ENCODE measurements at regions not wholly inside any gene's neighbourhood (a gene's known extent, or its start where the extent isn't known, plus 50 kb on each side); places are given as distances from the start of the nearest gene placed in this dataset.

DNA sequence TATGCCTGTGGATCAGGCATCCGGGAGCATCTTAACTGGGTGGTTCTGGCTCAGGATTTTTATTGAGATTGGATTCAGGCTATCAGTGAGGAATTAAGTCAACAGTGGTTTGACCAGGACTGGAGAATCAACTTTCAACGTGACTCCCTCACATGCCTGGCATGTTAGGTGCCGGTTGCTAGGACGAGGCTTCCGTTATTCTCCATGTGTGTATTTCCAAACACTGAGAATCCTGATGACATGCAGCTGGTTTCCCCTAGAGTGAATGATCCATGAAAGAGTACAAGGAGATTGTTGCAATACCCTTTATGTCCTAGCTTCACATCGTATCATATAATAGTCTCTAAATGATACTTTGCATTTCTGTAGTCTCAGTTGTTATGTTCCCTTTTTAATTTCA lies 529.2 kb downstream of the ANXA1 start:
- H3K27me3 ChIP-seq (replicated peaks in 1 of 4; ENCODE audit: control extremely low read depth in 1 of 4, control insufficient read depth in 3 of 4, insufficient read depth in 4 of 4, low read length in 3 of 4): no peaks in the 10 kb centered on the region
- H4K20me1 ChIP-seq (ENCODE audit: control insufficient read depth, insufficient read depth, low read length, poor library complexity, severe bottlenecking): no peaks in the 10 kb centered on the region
- H3K4me3 ChIP-seq (ENCODE audit: control extremely low read depth in 1 of 5, extremely low read depth in 1 of 5, insufficient read depth in 1 of 5, low read depth in 2 of 5, low read length in 4 of 5): no peak overlapping the region
- H3K4me1 ChIP-seq (ENCODE audit: control insufficient read depth in 2 of 2, insufficient read depth in 2 of 2, low read length in 2 of 2): no peaks in the 10 kb centered on the region
- H3K9me3 ChIP-seq (ENCODE audit: control extremely low read depth in 1 of 3, control insufficient read depth in 2 of 3, insufficient read depth in 1 of 3, low read length in 2 of 3): no peaks in the 10 kb centered on the region
- TF ChIP-seq, protein P1, sequence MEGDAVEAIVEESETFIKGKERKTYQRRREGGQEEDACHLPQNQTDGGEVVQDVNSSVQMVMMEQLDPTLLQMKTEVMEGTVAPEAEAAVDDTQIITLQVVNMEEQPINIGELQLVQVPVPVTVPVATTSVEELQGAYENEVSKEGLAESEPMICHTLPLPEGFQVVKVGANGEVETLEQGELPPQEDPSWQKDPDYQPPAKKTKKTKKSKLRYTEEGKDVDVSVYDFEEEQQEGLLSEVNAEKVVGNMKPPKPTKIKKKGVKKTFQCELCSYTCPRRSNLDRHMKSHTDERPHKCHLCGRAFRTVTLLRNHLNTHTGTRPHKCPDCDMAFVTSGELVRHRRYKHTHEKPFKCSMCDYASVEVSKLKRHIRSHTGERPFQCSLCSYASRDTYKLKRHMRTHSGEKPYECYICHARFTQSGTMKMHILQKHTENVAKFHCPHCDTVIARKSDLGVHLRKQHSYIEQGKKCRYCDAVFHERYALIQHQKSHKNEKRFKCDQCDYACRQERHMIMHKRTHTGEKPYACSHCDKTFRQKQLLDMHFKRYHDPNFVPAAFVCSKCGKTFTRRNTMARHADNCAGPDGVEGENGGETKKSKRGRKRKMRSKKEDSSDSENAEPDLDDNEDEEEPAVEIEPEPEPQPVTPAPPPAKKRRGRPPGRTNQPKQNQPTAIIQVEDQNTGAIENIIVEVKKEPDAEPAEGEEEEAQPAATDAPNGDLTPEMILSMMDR (IDR thresholded peaks at IDR 0.05): no peak
- no peak for TF ChIP-seq EZH2 (IDR thresholded peaks at IDR 0.05; ENCODE audit: borderline replicate concordance, insufficient read depth, low read depth, low read length, poor library complexity, severe bottlenecking)
- Mint-ChIP-seq H3K4me1 (no peaks in the 10 kb centered on the region), H3K27ac (no peak overlapping the region), H3K27me3 (no peaks in the 10 kb centered on the region), H3K9me3 (ENCODE audit: insufficient read depth) (no peaks in the 10 kb centered on the region), H3K4me3 (no peak overlapping the region)
- ChIA-PET CTCF (no interaction called here), POLR2A (no interaction called here)
- H3K9ac ChIP-seq (ENCODE audit: low read length): no peak overlapping the region
- no peak overlapping the region for H2AFZ ChIP-seq (ENCODE audit: insufficient read depth, low read depth, low read length, poor library complexity, severe bottlenecking)
- no peaks in the 10 kb centered on the region for H3K79me2 ChIP-seq (ENCODE audit: control insufficient read depth, insufficient read depth, low read length)
- WGBS (ENCODE audit: insufficient coverage): 95% methylated on average over 4 of the region's 6 CpGs
- H3K4me2 ChIP-seq (replicated peaks; ENCODE audit: low read depth, low read length, poor library complexity, severe bottlenecking): no peak overlapping the region
- ATAC-seq (ENCODE audit: low read depth) (no peak), DNase-seq (no peak)
- no peak overlapping the region for H3K27ac ChIP-seq (ENCODE audit: low read length in 2 of 2)
- H3K36me3 ChIP-seq (replicated peaks in 1 of 2; ENCODE audit: control extremely low read depth in 1 of 2, control insufficient read depth in 1 of 2, extremely low read depth in 1 of 2, insufficient read depth in 2 of 2, low read length in 1 of 2): no peaks in the 10 kb centered on the region
- intact Hi-C loops (cut with micrococcal nuclease): no loop called here

DNA sequence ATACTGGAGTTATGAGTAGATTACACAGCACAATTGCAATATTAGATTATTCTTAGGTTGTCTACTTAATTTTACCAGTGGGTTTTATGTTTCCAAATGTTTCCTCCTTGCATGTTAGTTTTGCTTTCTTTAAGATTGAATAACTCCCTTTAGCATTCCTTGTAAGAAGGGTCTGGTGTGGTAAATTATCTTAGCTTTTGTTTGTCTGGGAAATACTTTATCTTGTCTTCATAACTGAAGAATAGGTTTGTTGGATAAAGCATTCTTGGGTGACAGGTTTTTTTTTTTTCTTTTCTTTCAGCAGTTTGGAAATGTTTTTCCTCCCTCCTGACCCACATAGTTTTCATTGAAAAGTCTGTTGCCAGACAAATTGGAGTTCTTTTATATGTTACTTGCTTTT lies 531.1 kb downstream of the ANXA1 start:
- Histone ChIP-seq H3K9ac (ENCODE audit: low read length) (no peak overlapping the region), H2AFZ (ENCODE audit: insufficient read depth, low read depth, low read length, poor library complexity, severe bottlenecking) (no peak overlapping the region), H3K4me1 (ENCODE audit: control insufficient read depth in 2 of 2, insufficient read depth in 2 of 2, low read length in 2 of 2) (no peaks in the 10 kb centered on the region), H3K79me2 (ENCODE audit: control insufficient read depth, insufficient read depth, low read length) (no peaks in the 10 kb centered on the region), H3K9me3 (ENCODE audit: control extremely low read depth in 1 of 3, control insufficient read depth in 2 of 3, insufficient read depth in 1 of 3, low read length in 2 of 3) (no peaks in the 10 kb centered on the region), H3K27ac (ENCODE audit: low read length in 2 of 2) (no peak overlapping the region), H3K4me2 (replicated peaks; ENCODE audit: low read depth, low read length, poor library complexity, severe bottlenecking) (no peak overlapping the region), H4K20me1 (ENCODE audit: control insufficient read depth, insufficient read depth, low read length, poor library complexity, severe bottlenecking) (no peaks in the 10 kb centered on the region), H3K4me3 (ENCODE audit: control extremely low read depth in 1 of 5, extremely low read depth in 1 of 5, insufficient read depth in 1 of 5, low read depth in 2 of 5, low read length in 4 of 5) (no peak overlapping the region), H3K27me3 (replicated peaks in 1 of 4; ENCODE audit: control extremely low read depth in 1 of 4, control insufficient read depth in 3 of 4, insufficient read depth in 4 of 4, low read length in 3 of 4) (no peaks in the 10 kb centered on the region), H3K36me3 (replicated peaks in 1 of 2; ENCODE audit: control extremely low read depth in 1 of 2, control insufficient read depth in 1 of 2, extremely low read depth in 1 of 2, insufficient read depth in 2 of 2, low read length in 1 of 2) (no peaks in the 10 kb centered on the region)
- ChIA-PET CTCF (no interaction called here), POLR2A (no interaction called here)
- TF ChIP-seq, protein P1 (IDR thresholded peaks at IDR 0.05): no peak
- TF ChIP-seq EZH2 (IDR thresholded peaks at IDR 0.05; ENCODE audit: borderline replicate concordance, insufficient read depth, low read depth, low read length, poor library complexity, severe bottlenecking): no peak
- no peaks in the 10 kb centered on the region for H3K27me3 Mint-ChIP-seq
- no peaks in the 10 kb centered on the region for H3K9me3 Mint-ChIP-seq (ENCODE audit: insufficient read depth)
- no peaks in the 10 kb centered on the region for H3K4me1 Mint-ChIP-seq
- no peak overlapping the region for H3K27ac Mint-ChIP-seq
- ATAC-seq (ENCODE audit: low read depth) (no peak), DNase-seq (no peak)
- intact Hi-C loops (cut with micrococcal nuclease): no loop called here
- H3K4me3 Mint-ChIP-seq: no peak overlapping the region
